ENCODE measurements at regions not wholly inside any gene's neighbourhood (a gene's known extent, or its start where the extent isn't known, plus 50 kb on each side); places are given as distances from the start of the nearest gene placed in this dataset.

GRCh38 chr12:76611533-76611932 is 52.0 kb upstream of the OSBPL8 start:
- H3K27me3 Mint-ChIP-seq, result peaks cover 8% of the 10 kb centered on the region
- H3K9me3 Mint-ChIP-seq, result no peaks in the 10 kb centered on the region
- H3K4me3 Mint-ChIP-seq, result no peak overlapping the region
- no peaks in the 10 kb centered on the region for H3K4me1 Mint-ChIP-seq
- ATAC-seq (replicated peaks), result no peak
- H3K36me3 Mint-ChIP-seq (ENCODE audit: low read depth), result no peaks in the 10 kb centered on the region
- no peak overlapping the region for H3K27ac Mint-ChIP-seq

GRCh38 chr12:76614364-76614763 is 54.8 kb upstream of the OSBPL8 start:
- no peak for ATAC-seq (replicated peaks)
- Mint-ChIP-seq H3K27me3 (peaks cover 4% of the 10 kb centered on the region), H3K27ac (no peak overlapping the region), H3K4me1 (no peaks in the 10 kb centered on the region), H3K4me3 (no peak overlapping the region), H3K9me3 (no peaks in the 10 kb centered on the region), H3K36me3 (ENCODE audit: low read depth) (no peaks in the 10 kb centered on the region)

- no peak overlapping the region for H3K4me3 Mint-ChIP-seq
- H3K36me3 Mint-ChIP-seq (ENCODE audit: low read depth), result no peaks in the 10 kb centered on the region
- H3K4me1 Mint-ChIP-seq, result no peaks in the 10 kb centered on the region
- peaks cover 4% of the 10 kb centered on the region for H3K27me3 Mint-ChIP-seq
- no peak for ATAC-seq (replicated peaks)
- H3K9me3 Mint-ChIP-seq, result no peaks in the 10 kb centered on the region
- H3K27ac Mint-ChIP-seq, result no peak overlapping the region
These were observed 58.5 kb upstream of the OSBPL8 start for GRCh38 chr12:76618031-76618430.

GRCh38 chr12:76621582-76622024 is 62.0 kb upstream of the OSBPL8 start:
- Mint-ChIP-seq H3K27me3 (no peaks in the 10 kb centered on the region), H3K4me1 (no peaks in the 10 kb centered on the region), H3K9me3 (no peaks in the 10 kb centered on the region), H3K4me3 (no peak overlapping the region), H3K27ac (no peak overlapping the region), H3K36me3 (ENCODE audit: low read depth) (no peaks in the 10 kb centered on the region)
- ATAC-seq (replicated peaks), result peak; percentile 71

GRCh38 chr12:76622351-76622750 is 62.8 kb upstream of the OSBPL8 start:
- Mint-ChIP-seq H3K4me1 (no peaks in the 10 kb centered on the region), H3K36me3 (ENCODE audit: low read depth) (no peaks in the 10 kb centered on the region), H3K9me3 (no peaks in the 10 kb centered on the region), H3K27ac (no peak overlapping the region), H3K4me3 (no peak overlapping the region), H3K27me3 (no peaks in the 10 kb centered on the region)
- ATAC-seq (replicated peaks), result no peak

- Mint-ChIP-seq H3K27me3 (no peaks in the 10 kb centered on the region), H3K9me3 (no peaks in the 10 kb centered on the region), H3K4me1 (no peaks in the 10 kb centered on the region), H3K27ac (no peak overlapping the region), H3K4me3 (no peak overlapping the region), H3K36me3 (ENCODE audit: low read depth) (no peaks in the 10 kb centered on the region)
- no peak for ATAC-seq (replicated peaks)
These were observed 63.3 kb upstream of the OSBPL8 start for GRCh38 chr12:76622915-76623314.

- H3K9me3 Mint-ChIP-seq, result no peaks in the 10 kb centered on the region
- H3K27me3 Mint-ChIP-seq, result no peaks in the 10 kb centered on the region
- H3K4me1 Mint-ChIP-seq, result no peaks in the 10 kb centered on the region
- H3K36me3 Mint-ChIP-seq (ENCODE audit: low read depth), result no peaks in the 10 kb centered on the region
- no peak for ATAC-seq (replicated peaks)
- no peak overlapping the region for H3K4me3 Mint-ChIP-seq
- no peak overlapping the region for H3K27ac Mint-ChIP-seq
These were observed 64.4 kb upstream of the OSBPL8 start for GRCh38 chr12:76623931-76624330.

- no peak for ATAC-seq (replicated peaks)
- no peaks in the 10 kb centered on the region for H3K9me3 Mint-ChIP-seq
- H3K4me3 Mint-ChIP-seq, result no peak overlapping the region
- H3K36me3 Mint-ChIP-seq (ENCODE audit: low read depth), result no peaks in the 10 kb centered on the region
- H3K4me1 Mint-ChIP-seq, result no peaks in the 10 kb centered on the region
- no peak overlapping the region for H3K27ac Mint-ChIP-seq
- H3K27me3 Mint-ChIP-seq, result no peaks in the 10 kb centered on the region
These were observed 68.0 kb upstream of the OSBPL8 start for GRCh38 chr12:76627346-76628135.

GRCh38 chr12:76628745-76629144 is 69.2 kb upstream of the OSBPL8 start:
- ATAC-seq (replicated peaks), result no peak
- Mint-ChIP-seq H3K27me3 (no peaks in the 10 kb centered on the region), H3K4me3 (no peak overlapping the region), H3K4me1 (no peaks in the 10 kb centered on the region), H3K9me3 (no peaks in the 10 kb centered on the region), H3K27ac (no peak overlapping the region), H3K36me3 (ENCODE audit: low read depth) (no peaks in the 10 kb centered on the region)

- H3K4me1 Mint-ChIP-seq, result no peaks in the 10 kb centered on the region
- H3K27me3 Mint-ChIP-seq, result no peaks in the 10 kb centered on the region
- no peak overlapping the region for H3K4me3 Mint-ChIP-seq
- H3K27ac Mint-ChIP-seq, result no peak overlapping the region
- ATAC-seq (replicated peaks), result no peak
- H3K9me3 Mint-ChIP-seq, result no peaks in the 10 kb centered on the region
- no peaks in the 10 kb centered on the region for H3K36me3 Mint-ChIP-seq (ENCODE audit: low read depth)
These were observed 72.2 kb upstream of the OSBPL8 start for GRCh38 chr12:76631741-76632140.

- ATAC-seq (replicated peaks), result no peak
- Mint-ChIP-seq H3K27ac (no peak overlapping the region), H3K9me3 (no peaks in the 10 kb centered on the region), H3K4me3 (no peak overlapping the region), H3K27me3 (no peaks in the 10 kb centered on the region), H3K4me1 (no peaks in the 10 kb centered on the region), H3K36me3 (ENCODE audit: low read depth) (no peaks in the 10 kb centered on the region)
These were observed 73.8 kb upstream of the OSBPL8 start for GRCh38 chr12:76633415-76633814.

- no peak for ATAC-seq (replicated peaks)
- no peak overlapping the region for H3K4me3 Mint-ChIP-seq
- no peaks in the 10 kb centered on the region for H3K27me3 Mint-ChIP-seq
- no peaks in the 10 kb centered on the region for H3K4me1 Mint-ChIP-seq
- H3K27ac Mint-ChIP-seq, result no peak overlapping the region
- H3K9me3 Mint-ChIP-seq, result no peaks in the 10 kb centered on the region
- H3K36me3 Mint-ChIP-seq (ENCODE audit: low read depth), result no peaks in the 10 kb centered on the region
These were observed 74.6 kb upstream of the OSBPL8 start for GRCh38 chr12:76634133-76634532.

- H3K4me3 Mint-ChIP-seq, result no peak overlapping the region
- H3K27ac Mint-ChIP-seq, result no peak overlapping the region
- no peaks in the 10 kb centered on the region for H3K36me3 Mint-ChIP-seq (ENCODE audit: low read depth)
- ATAC-seq (replicated peaks), result peak; percentile 53
- H3K27me3 Mint-ChIP-seq, result no peaks in the 10 kb centered on the region
- no peaks in the 10 kb centered on the region for H3K9me3 Mint-ChIP-seq
- no peaks in the 10 kb centered on the region for H3K4me1 Mint-ChIP-seq
These were observed 76.6 kb upstream of the OSBPL8 start for GRCh38 chr12:76636121-76636692.

- no peak overlapping the region for H3K4me3 Mint-ChIP-seq
- ATAC-seq (replicated peaks), result no peak
- H3K9me3 Mint-ChIP-seq, result no peaks in the 10 kb centered on the region
- no peaks in the 10 kb centered on the region for H3K4me1 Mint-ChIP-seq
- H3K27me3 Mint-ChIP-seq, result peaks cover 8% of the 10 kb centered on the region
- H3K27ac Mint-ChIP-seq, result no peak overlapping the region
- H3K36me3 Mint-ChIP-seq (ENCODE audit: low read depth), result no peaks in the 10 kb centered on the region
These were observed 78.2 kb upstream of the OSBPL8 start for GRCh38 chr12:76637807-76638206.

GRCh38 chr12:76639646-76640045 is 80.1 kb upstream of the OSBPL8 start:
- no peaks in the 10 kb centered on the region for H3K4me1 Mint-ChIP-seq
- H3K27me3 Mint-ChIP-seq, result peaks cover 11% of the 10 kb centered on the region
- no peak overlapping the region for H3K4me3 Mint-ChIP-seq
- no peaks in the 10 kb centered on the region for H3K36me3 Mint-ChIP-seq (ENCODE audit: low read depth)
- H3K9me3 Mint-ChIP-seq, result no peaks in the 10 kb centered on the region
- H3K27ac Mint-ChIP-seq, result no peak overlapping the region
- ATAC-seq (replicated peaks), result no peak
